K562 (cell line): ENCODE measurements at regions not wholly inside any gene's neighbourhood (a gene's known extent, or its start where the extent isn't known, plus 50 kb on each side); places are given as distances from the start of the nearest gene placed in this dataset.
A peak's percentile ranks its signal among the peaks of the same experiment; 100 is the strongest.

Experiments used
- ATAC-seq: fragments of 200-7000 bp; cut with Tn5 transposase; 3 replicates; pipeline ENCODE4 v1.9.1; 2020; ENCODE audit warnings: moderate library complexity
- BruUV-seq: library from RNA; stranded (reverse); fragments of 400-500 nt; replicated peaks from 2 replicates; lab custom pipeline; 2021; lab: Mats Ljungman, UMichigan
- CTCF ChIA-PET: fragments of 300-600 bp; formaldehyde crosslinking; extraction: SDS; loops from one replicate; lab custom pipeline; 2021; ENCODE audit warnings: low intra/inter-chr PET ratio; lab: Yijun Ruan, JAX
- POLR2A ChIA-PET: fragments of 300-600, 350-650 bp; sonication (Branson Sonifier 250); formaldehyde crosslinking; extraction: SDS; loops from one replicate; lab custom pipeline; 2021; ENCODE audit warnings: antibody characterized with exemption, inconsistent platforms; lab: Yijun Ruan, JAX
- DNase-seq, 4 experiments: peaks; one replicate each; pipeline versions ENCODE4 v3.0.0 to v3.0.0-alpha.2; 2011 to 2018; ENCODE audit warnings: low spot score in 3 of 4, mixed read lengths in 3 of 4; ENCODE audit errors: extremely low read depth in 1 of 4
- FAIRE-seq: peaks from 2 replicates; lab custom pipeline; 2011; peaks lifted over from hg19 to GRCh38; lab: Jason Lieb, UNC
- H2AFZ ChIP-seq: 2 replicates; pipeline ENCODE4 v1.6.0; 2011; ENCODE audit warnings: low read depth, low read length, control low read depth, inconsistent platforms
- H3K27ac ChIP-seq: fragments of 200-600 bp; 3 replicates; pipeline ENCODE4 v1.8.0; 2011; ENCODE audit warnings: low read depth, mild to moderate bottlenecking, control low read depth, inconsistent platforms, low read length, moderate library complexity, mixed read lengths; ENCODE audit errors: extremely low read depth
- H3K27me3 ChIP-seq, 2 experiments: fragments of 300-600 bp in 1 of 2; 2 replicates in 1 of 2; 3 replicates in 1 of 2; pipeline versions ENCODE4 v1.6.0 to v1.8.0; 2011; ENCODE audit warnings: inconsistent platforms in 2 of 2, low read length in 2 of 2, mild to moderate bottlenecking in 1 of 2, mixed read lengths in 1 of 2, moderate library complexity in 1 of 2; ENCODE audit not compliant: control insufficient read depth in 2 of 2, insufficient read depth in 2 of 2
- H3K36me3 ChIP-seq: fragments of 300-600 bp; 3 replicates; pipeline ENCODE4 v1.8.0; 2011; ENCODE audit warnings: mild to moderate bottlenecking, low read length, inconsistent platforms; ENCODE audit not compliant: control insufficient read depth, insufficient read depth
- H3K4me1 ChIP-seq, 2 experiments: fragments of 200-600 bp in 1 of 2; replicated peaks in 1 of 2; 2 replicates in 1 of 2; 3 replicates in 1 of 2; pipeline versions ENCODE4 v1.5.1 to v1.8.0; 2011; ENCODE audit warnings: inconsistent platforms in 2 of 2, low read length in 2 of 2, mild to moderate bottlenecking in 1 of 2, mixed read lengths in 1 of 2, moderate library complexity in 1 of 2; ENCODE audit not compliant: control insufficient read depth in 2 of 2, insufficient read depth in 2 of 2
- H3K4me2 ChIP-seq: 2 replicates; pipeline ENCODE4 v1.6.1; 2011; ENCODE audit warnings: low read length, control low read depth, inconsistent platforms, mixed read lengths; ENCODE audit not compliant: insufficient read depth
- H3K4me3 ChIP-seq: fragments of 200-600 bp; sonication (generic), shearing (Covaris generic); 2 replicates; pipeline ENCODE4 v1.5.1; 2016; ENCODE audit warnings: control low read depth, inconsistent platforms
- H3K79me2 ChIP-seq: fragments of 200-600 bp; 3 replicates; pipeline ENCODE4 v1.8.0; 2011; ENCODE audit warnings: low read length, inconsistent platforms; ENCODE audit not compliant: control insufficient read depth, insufficient read depth
- H3K9ac ChIP-seq, 2 experiments: 2 replicates each; pipeline versions ENCODE4 v1.6.0 to v1.6.1; 2011; ENCODE audit warnings: low read depth in 2 of 2, low read length in 2 of 2, control low read depth in 1 of 2, inconsistent platforms in 1 of 2, mild to moderate bottlenecking in 1 of 2, mixed read lengths in 1 of 2; ENCODE audit not compliant: insufficient read depth in 1 of 2
- H3K9me1 ChIP-seq: one replicate; pipeline ENCODE4 v1.6.0; 2011; ENCODE audit warnings: inconsistent platforms, mild to moderate bottlenecking, low read length, moderate library complexity; ENCODE audit not compliant: control insufficient read depth, insufficient read depth
- H3K9me3 ChIP-seq: replicated peaks from 2 replicates; pipeline ENCODE4 v1.5.1; 2011; ENCODE audit warnings: low read depth, low read length, inconsistent platforms; ENCODE audit not compliant: control insufficient read depth, insufficient read depth
- H4K20me1 ChIP-seq: replicated peaks from 2 replicates; pipeline ENCODE4 v1.6.1; 2011; ENCODE audit warnings: low read length, inconsistent platforms, mixed read lengths; ENCODE audit not compliant: control insufficient read depth, insufficient read depth
- ESRRA ChIP-seq: fragments of 450-650 bp; IDR thresholded peaks from 2 replicates; pipeline ENCODE4 v1.6.1; 2014; ENCODE audit warnings: low read depth, mild to moderate bottlenecking, moderate library complexity, borderline replicate concordance
- ETV6 ChIP-seq, 3 experiments: fragments of 150-350 bp in 1 of 3; sonication (generic) in 1 of 3; formaldehyde crosslinking in 1 of 3; IDR thresholded peaks; 2 replicates each; pipeline versions ENCODE4 v1.6.1 to v1.8.0; 2014 to 2022; ENCODE audit warnings: borderline replicate concordance in 2 of 3, low read depth in 2 of 3, antibody characterized with exemption in 1 of 3, low read length in 1 of 3, mild to moderate bottlenecking in 1 of 3, missing genetic modification reagents in 1 of 3
- SMAD2 ChIP-seq: fragments of 150-350 bp; IDR thresholded peaks from 2 replicates; pipeline ENCODE4 v1.6.1; 2014; ENCODE audit warnings: low read depth, mild to moderate bottlenecking, low read length
- WGBS: fragments of 100-300 bp; shearing (Covaris generic); methylation state at CpG from one replicate; pipeline ENCODE4 v1.1.6; 2016; ENCODE audit warnings: low coverage, mixed read lengths; ENCODE audit not compliant: insufficient coverage; ENCODE audit errors: missing lambda C conversion rate; 5-methylcytosine and 5-hydroxymethylcytosine counted together
- in situ Hi-C: fragments of 300-500 bp; cut with MboI; formaldehyde crosslinking; loops from 4 replicates; pipeline ENCODE4 v1.15.0; 2018; ENCODE audit warnings: inconsistent platforms, mixed read lengths
- intact Hi-C: fragments of 100-400 bp; cut with micrococcal nuclease; formaldehyde crosslinking; loops from 2 replicates; pipeline ENCODE4 v1.14.2; 2022

DNA sequence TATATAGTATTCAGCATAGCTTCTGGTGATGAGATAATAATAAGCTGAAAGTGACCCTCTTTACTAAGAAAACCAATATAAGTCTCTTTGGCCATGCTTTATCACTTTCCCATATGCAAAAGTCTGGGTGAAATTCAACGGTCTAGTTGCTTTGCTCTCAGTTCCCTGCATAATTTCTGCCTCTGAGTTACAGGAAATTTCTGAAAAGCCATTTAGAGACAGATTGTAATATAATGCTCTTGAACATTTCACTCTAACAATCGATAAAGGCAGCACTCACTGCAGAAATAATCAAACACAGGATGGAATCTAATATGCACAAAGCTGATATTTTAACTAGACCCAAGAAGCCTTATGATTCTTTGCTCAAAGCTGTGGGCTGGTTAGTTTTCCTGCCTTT, 100.1 kb upstream of the LIFR start (continued):
- TF ChIP-seq ETV6 (IDR thresholded peaks at IDR 0.05; ENCODE audit: borderline replicate concordance in 1 of 2, low read depth in 2 of 2, low read length in 1 of 2) (no peak), ETV6 (CRISPR knock-in tag; IDR thresholded peaks at IDR 0.05; ENCODE audit: borderline replicate concordance) (no peak)

DNA sequence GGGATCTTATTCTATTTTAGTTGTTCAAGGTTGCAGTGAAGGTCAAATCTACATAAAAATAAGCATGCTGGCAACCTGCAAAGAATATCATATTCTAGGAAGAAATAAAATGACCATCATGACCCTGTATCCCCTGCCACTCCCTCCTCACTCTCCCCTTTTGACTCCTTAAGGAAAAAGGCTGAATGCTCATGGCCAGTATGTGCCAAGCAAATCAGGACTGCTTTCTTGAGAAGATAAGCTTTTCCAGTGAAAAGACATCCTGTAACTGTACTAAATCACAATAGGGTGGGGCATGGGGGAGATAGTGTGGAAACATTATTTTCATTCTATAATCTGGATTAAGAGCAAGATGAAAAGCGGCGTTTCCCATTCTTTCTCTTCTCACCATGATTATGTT, 100.6 kb upstream of the LIFR start:
- TF ChIP-seq ESRRA = 0 out of 2 replicates have a peak, but pooled peaks have one; percentile 18
- no peak for TF ChIP-seq SMAD2
- TF ChIP-seq, all 486 proteins: peak for 1

More for the DNA sequence above, 100.6 kb upstream of the LIFR start:
- Histone ChIP-seq H3K4me2 (no peak overlapping the region), H3K4me1 (0 out of 5 replicates have a peak, but pooled peaks cover 3 to 4% of the 10 kb centered on the region in 2 experiments), H3K36me3 (no peaks in the 10 kb centered on the region), H3K27ac (no peak overlapping the region), H3K4me3 (no peak overlapping the region), H2AFZ (no peak overlapping the region), H3K79me2 (no peaks in the 10 kb centered on the region), H4K20me1 (no peaks in the 10 kb centered on the region), H3K27me3 (peaks cover 0 to 5% of the 10 kb centered on the region in 2 experiments; a peak in 3 of 5 replicates), H3K9me3 (no peaks in the 10 kb centered on the region), H3K9me1 (no peaks in the 10 kb centered on the region), H3K9ac (no peak overlapping the region)
- ChIA-PET POLR2A (interaction anchor here (0.8 kb wide), 2 partner anchors 9 to 212 kb away, joined by 3 to 4 read pairs; no protein-coding TSS in a partner anchor), CTCF (no interaction called here)
- intact Hi-C loops (no loop called here), in situ Hi-C loops (no loop called here)
- DNase-seq (no peak), ATAC-seq (no peak), FAIRE-seq (no peak)
- WGBS = 4% methylated on average over 2 of the region's 2 CpGs
- no TSS peak for BruUV-seq
